Upper lobe of left lung (tissue), 6 donors: ENCODE measurements at regions not wholly inside any gene's neighbourhood (a gene's known extent, or its start where the extent isn't known, plus 50 kb on each side); places are given as distances from the start of the nearest gene placed in this dataset.
A peak's percentile ranks its signal among the peaks of the same experiment; 100 is the strongest.
"Not testable (repeated sequence)": the region's sequence is repeated elsewhere in the genome, so short reads cannot be mapped to it uniquely, and the experiment has no call there.

Source experiments
- ATAC-seq, 2 donors: fragments of 200-7000 bp; cut with Tn5 transposase; one replicate each; pipeline ENCODE4 v1.9.1; 2022; ENCODE audit warnings: mild to moderate bottlenecking in 2 of 2, moderate library complexity in 2 of 2; ENCODE audit not compliant: low FRiP score in 2 of 2
- DNase-seq, 2 donors: peaks; one replicate each; pipeline ENCODE4 v3.0.0-alpha.2; 2019 to 2020
- H3K27ac ChIP-seq, 4 donors: fragments of 200-600 bp; sonication (generic); one replicate each; pipeline ENCODE4 v1.5.1; 2016 to 2019
- H3K27me3 ChIP-seq, 4 donors: fragments of 200-600 bp; sonication (generic); one replicate each; pipeline ENCODE4 v1.5.1; 2017 to 2019
- H3K36me3 ChIP-seq, 4 donors: fragments of 200-600 bp; sonication (generic); one replicate each; pipeline ENCODE4 v1.5.1; 2016 to 2019
- H3K4me1 ChIP-seq, 4 donors: fragments of 200-600 bp; sonication (generic); one replicate each; pipeline ENCODE4 v1.5.1; 2018 to 2019
- H3K4me3 ChIP-seq, 4 donors: fragments of 200-600 bp; sonication (generic); one replicate each; pipeline ENCODE4 v1.5.1; 2017 to 2019; ENCODE audit warnings: mild to moderate bottlenecking in 2 of 4, moderate library complexity in 1 of 4
- H3K9me3 ChIP-seq, 4 donors: fragments of 200-600 bp; sonication (generic); one replicate each; pipeline ENCODE4 v1.5.1; 2018 to 2019
- EP300 ChIP-seq, 4 donors: sonication (generic); formaldehyde crosslinking; IDR thresholded peaks; one replicate each; pipeline ENCODE4 v1.5.1; 2017; ENCODE audit warnings: antibody characterized with exemption in 4 of 4, control low read depth in 2 of 4
- POLR2A ChIP-seq, 4 donors: fragments of 450-650 bp; IDR thresholded peaks; one replicate each; pipeline ENCODE4 v1.5.1; 2016 to 2017; ENCODE audit warnings: antibody characterized with exemption in 4 of 4, mild to moderate bottlenecking in 2 of 4
- POLR2AphosphoS5 ChIP-seq, 2 donors: sonication (generic); formaldehyde crosslinking; IDR thresholded peaks; one replicate each; pipeline ENCODE4 v1.5.1; 2017; ENCODE audit warnings: antibody characterized with exemption in 2 of 2
- WGBS, 2 donors: methylation state at CpG; one replicate each; pipeline ENCODE4 v1.1.5; 2017 to 2018; 5-methylcytosine and 5-hydroxymethylcytosine counted together
- TF ChIP-seq, protein P1 (sequence below), 6 experiments: fragments of 450-650 bp in 4 of 6; fragments of 200-600 bp in 2 of 6; sonication (generic) in 2 of 6; IDR thresholded peaks; one replicate each; pipeline ENCODE4 v1.5.1; 2016 to 2019; ENCODE audit warnings: antibody characterized with exemption in 6 of 6
- donor health status: DM: no; HTN: no; CAD: no; lungs with moderate emphysema.
- donor health status: DM: no; HTN: yes; CAD: no; lungs with severe emphysema.

- TF ChIP-seq POLR2A (IDR thresholded peaks at IDR 0.05) (no peak), EP300 (IDR thresholded peaks at IDR 0.05) (no peak), POLR2AphosphoS5 (IDR thresholded peaks at IDR 0.05) (no peak)
- TF ChIP-seq, protein P1, sequence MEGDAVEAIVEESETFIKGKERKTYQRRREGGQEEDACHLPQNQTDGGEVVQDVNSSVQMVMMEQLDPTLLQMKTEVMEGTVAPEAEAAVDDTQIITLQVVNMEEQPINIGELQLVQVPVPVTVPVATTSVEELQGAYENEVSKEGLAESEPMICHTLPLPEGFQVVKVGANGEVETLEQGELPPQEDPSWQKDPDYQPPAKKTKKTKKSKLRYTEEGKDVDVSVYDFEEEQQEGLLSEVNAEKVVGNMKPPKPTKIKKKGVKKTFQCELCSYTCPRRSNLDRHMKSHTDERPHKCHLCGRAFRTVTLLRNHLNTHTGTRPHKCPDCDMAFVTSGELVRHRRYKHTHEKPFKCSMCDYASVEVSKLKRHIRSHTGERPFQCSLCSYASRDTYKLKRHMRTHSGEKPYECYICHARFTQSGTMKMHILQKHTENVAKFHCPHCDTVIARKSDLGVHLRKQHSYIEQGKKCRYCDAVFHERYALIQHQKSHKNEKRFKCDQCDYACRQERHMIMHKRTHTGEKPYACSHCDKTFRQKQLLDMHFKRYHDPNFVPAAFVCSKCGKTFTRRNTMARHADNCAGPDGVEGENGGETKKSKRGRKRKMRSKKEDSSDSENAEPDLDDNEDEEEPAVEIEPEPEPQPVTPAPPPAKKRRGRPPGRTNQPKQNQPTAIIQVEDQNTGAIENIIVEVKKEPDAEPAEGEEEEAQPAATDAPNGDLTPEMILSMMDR (IDR thresholded peaks at IDR 0.05) = no peak
- no peak overlapping the region for H3K27ac ChIP-seq
- no peak overlapping the region for H3K4me3 ChIP-seq
- H3K4me1 ChIP-seq = no peaks in the 10 kb centered on the region
- DNase-seq = no peak
- H3K9me3 ChIP-seq = peaks cover 0 to 37% (median 0%) of the 10 kb centered on the region in 4 donors
- no peak for ATAC-seq
- no peaks in the 10 kb centered on the region for H3K36me3 ChIP-seq
- no peaks in the 10 kb centered on the region for H3K27me3 ChIP-seq
- WGBS, 2 donors = 17 to 63% methylated on average over 1 to 5 of the region's 6 CpGs
Measured at GRCh38 chr9:65405253-65405652, 120.2 kb upstream of the FOXD4L5 start.

DNA sequence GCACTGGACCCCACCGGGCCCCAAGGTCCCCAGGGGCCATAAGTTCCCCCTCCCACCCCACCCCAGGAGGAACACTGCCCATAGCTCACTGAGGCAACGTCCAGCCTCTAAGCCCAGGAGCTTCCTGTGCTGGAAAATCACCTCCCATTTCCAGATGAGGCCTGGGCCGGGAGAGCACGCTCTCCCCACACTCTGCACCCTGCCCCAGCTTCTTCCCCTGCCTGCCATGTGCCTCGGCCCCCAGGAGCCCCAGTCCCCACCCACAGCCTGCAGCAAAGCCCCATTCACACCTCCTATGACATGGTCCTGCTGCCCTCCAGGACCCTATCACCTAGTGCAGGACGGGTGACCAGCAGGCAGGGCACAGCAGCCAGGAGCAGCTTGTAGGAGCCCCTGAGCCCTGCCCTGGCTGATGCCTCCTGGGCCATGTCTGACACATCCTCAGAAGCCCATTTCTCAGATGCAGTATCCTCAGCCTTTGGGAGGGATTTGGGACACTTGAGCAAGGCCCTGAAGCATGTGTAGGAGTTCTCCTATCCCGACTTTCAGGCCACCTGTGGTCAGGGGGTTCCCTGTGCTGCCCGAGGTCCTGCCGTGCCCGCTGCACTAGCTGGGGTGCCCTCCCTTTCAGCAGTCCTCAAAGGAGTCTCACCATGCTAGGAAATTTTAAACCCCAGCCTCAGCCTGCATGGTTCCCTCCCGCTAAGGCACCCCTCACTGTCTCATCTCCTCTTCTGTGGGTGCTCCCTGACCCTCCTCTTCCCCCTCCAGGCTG lies 119.4 kb upstream of the FOXD4L5 start:
- WGBS, 2 donors = 67 to 84% methylated on average over 6 to 9 of the region's 11 CpGs
- no peak for TF ChIP-seq POLR2A (IDR thresholded peaks at IDR 0.05)
- TF ChIP-seq, protein P1 (IDR thresholded peaks at IDR 0.05) = no peak
- no peak for TF ChIP-seq EP300 (IDR thresholded peaks at IDR 0.05)
- TF ChIP-seq POLR2AphosphoS5 (IDR thresholded peaks at IDR 0.05) = no peak
- DNase-seq = no peak
- no peaks in the 10 kb centered on the region for H3K4me1 ChIP-seq
- no peaks in the 10 kb centered on the region for H3K36me3 ChIP-seq
- no peaks in the 10 kb centered on the region for H3K27me3 ChIP-seq
- H3K9me3 ChIP-seq = peaks cover 0 to 33% (median 0%) of the 10 kb centered on the region in 4 donors
- no peak for ATAC-seq
- H3K27ac ChIP-seq = no peak overlapping the region
- no peak overlapping the region for H3K4me3 ChIP-seq

GRCh38 chr9:65403721-65404120 lies 118.7 kb upstream of the FOXD4L5 start:
- no peaks in the 10 kb centered on the region for H3K4me1 ChIP-seq
- no peak for TF ChIP-seq POLR2A (IDR thresholded peaks at IDR 0.05)
- 85% methylated on average over 10 of the region's 10 CpGs; no CpG with 5 or more reads in 1 of the 2 donors for WGBS, 2 donors
- H3K4me3 ChIP-seq = no peak overlapping the region
- no peaks in the 10 kb centered on the region for H3K27me3 ChIP-seq
- no peaks in the 10 kb centered on the region for H3K36me3 ChIP-seq
- no peak overlapping the region for H3K27ac ChIP-seq
- peaks cover 0 to 33% (median 0%) of the 10 kb centered on the region in 4 donors for H3K9me3 ChIP-seq
- DNase-seq = no peak
- no peak for ATAC-seq

DNA sequence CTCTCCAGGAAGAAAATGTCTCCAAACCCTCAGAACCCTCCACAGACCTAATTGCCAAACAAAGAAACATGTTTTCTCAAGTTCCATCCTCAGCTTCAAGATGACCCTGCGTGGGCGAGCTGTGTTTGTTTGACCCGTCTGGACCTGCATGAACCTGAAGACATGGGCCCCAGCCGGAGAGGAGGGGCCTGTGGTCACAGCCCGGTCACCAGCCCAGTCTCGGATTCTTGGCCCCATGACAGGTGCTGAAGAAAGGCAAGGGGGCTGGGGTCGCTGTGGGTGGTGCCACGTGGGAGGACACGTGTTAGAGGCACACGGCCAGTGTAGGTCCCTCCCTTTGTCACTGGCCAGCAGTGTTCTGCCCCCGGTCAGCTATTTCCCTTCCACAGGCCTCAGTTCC lies 118.1 kb upstream of the FOXD4L5 start:
- H3K27ac ChIP-seq, ATAC-seq, H3K4me3 ChIP-seq, DNase-seq, H3K36me3 ChIP-seq, H3K4me1 ChIP-seq, H3K27me3 ChIP-seq: not testable (repeated sequence)
- H3K9me3 ChIP-seq = peaks cover 0 to 33% (median 0%) of the 10 kb centered on the region in 4 donors
- 79 to 100% methylated on average over 1 to 11 of the region's 11 CpGs for WGBS, 2 donors

- 86 to 90% methylated on average over 12 to 18 of the region's 18 CpGs for WGBS, 2 donors
- H3K36me3 ChIP-seq, H3K4me1 ChIP-seq, H3K27ac ChIP-seq, DNase-seq, H3K27me3 ChIP-seq, H3K4me3 ChIP-seq: not testable (repeated sequence)
- H3K9me3 ChIP-seq = peaks cover 0 to 29% (median 0%) of the 10 kb centered on the region in 4 donors
- peak in 1 of 2 donors; percentile 4 for ATAC-seq
Measured at GRCh38 chr9:65402206-65402870, 117.3 kb upstream of the FOXD4L5 start.

GRCh38 chr9:65401456-65402045 lies 116.5 kb upstream of the FOXD4L5 start:
- not testable (repeated sequence) for DNase-seq, H3K27me3 ChIP-seq, H3K4me1 ChIP-seq, H3K4me3 ChIP-seq, H3K27ac ChIP-seq, H3K36me3 ChIP-seq
- peaks cover 0 to 29% (median 0%) of the 10 kb centered on the region in 4 donors for H3K9me3 ChIP-seq
- ATAC-seq = peak; percentile 25 to 37
- WGBS, 2 donors = 64 to 91% methylated on average over 4 to 6 of the region's 9 CpGs
